GM21825 (cell line): ENCODE measurements at regions not wholly inside any gene's neighbourhood (a gene's known extent, or its start where the extent isn't known, plus 50 kb on each side); places are given as distances from the start of the nearest gene placed in this dataset.

Source experiments
- ATAC-seq: cut with Tn5 transposase; IDR thresholded peaks from one replicate; pipeline ENCODE4 v1.9.1; 2021; ENCODE audit warnings: mild to moderate bottlenecking, moderate library complexity; ENCODE audit not compliant: unreplicated experiment

DNA sequence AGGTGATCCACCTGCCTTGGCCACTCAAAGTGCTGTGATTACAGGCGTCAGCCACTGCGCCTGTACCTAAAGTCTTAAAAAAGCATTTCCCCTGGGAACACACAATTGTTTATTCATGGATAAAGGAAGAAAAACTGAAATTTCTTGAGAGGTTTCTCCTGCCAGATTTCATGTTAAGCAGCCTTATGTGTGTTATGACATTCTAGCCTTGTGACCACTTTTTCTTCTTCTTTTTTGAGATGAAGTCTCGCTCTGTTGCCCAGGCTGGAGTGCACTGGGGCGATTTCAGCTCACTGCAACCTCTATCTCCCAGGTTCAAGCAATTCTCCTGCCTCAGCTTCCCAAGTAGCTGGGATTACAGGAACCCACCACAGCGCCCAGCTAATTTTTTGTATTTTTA lies 57.8 kb upstream of the PLAC8 start:
- ATAC-seq, result no peak

DNA sequence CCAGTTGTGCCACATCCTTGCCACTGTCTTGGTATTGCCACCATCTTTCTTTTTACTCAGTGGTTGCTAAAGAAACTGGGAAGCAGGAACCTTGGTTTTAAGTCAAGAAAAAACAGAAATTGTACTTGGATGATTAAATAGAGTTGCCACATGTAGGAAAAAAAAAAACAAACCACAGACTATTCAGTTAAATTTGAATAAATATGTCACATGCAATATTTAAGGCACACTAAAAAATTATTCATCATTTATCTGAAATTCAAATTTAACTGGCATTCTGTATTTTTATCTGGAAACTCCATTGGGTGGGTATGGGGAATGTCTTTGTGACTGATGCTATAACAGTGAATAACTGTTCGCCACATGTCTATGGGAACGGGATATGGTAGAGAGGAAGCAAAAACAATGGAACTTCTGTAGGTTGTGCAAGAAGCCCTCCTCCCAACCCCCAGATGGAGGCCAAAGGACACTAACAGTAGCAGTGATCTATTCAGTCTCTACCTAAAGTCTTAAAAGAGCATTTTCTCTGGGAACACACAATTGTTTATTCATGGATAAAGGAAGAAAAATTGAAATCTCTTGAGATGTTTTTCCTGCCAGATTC lies 57.0 kb upstream of the PLAC8 start:
- ATAC-seq, result no peak

DNA sequence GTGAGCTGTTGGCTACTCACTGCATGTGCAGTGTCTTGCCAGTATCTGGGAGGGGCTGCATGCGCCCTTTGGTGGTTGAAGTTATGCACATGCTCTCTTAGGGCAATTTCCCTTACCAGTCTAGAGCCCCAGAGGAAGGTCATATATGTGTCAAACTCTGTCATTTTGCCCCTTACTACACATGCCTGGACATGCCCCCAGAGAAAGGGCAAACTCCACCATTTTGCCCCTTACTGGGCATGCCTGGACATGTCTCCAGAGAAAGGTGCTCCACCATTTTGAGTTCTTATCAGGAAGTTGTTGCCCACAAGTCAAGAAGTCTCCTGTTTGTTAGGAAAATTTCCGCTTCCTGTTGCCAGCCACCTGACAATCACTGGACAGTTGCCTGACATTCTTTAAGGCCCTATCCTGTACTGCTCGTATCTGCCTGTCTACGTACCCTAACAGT lies 56.4 kb upstream of the PLAC8 start:
- no peak for ATAC-seq
